ENCODE measurements at regions not wholly inside any gene's neighbourhood (a gene's known extent, or its start where the extent isn't known, plus 50 kb on each side); places are given as distances from the start of the nearest gene placed in this dataset.

DNA sequence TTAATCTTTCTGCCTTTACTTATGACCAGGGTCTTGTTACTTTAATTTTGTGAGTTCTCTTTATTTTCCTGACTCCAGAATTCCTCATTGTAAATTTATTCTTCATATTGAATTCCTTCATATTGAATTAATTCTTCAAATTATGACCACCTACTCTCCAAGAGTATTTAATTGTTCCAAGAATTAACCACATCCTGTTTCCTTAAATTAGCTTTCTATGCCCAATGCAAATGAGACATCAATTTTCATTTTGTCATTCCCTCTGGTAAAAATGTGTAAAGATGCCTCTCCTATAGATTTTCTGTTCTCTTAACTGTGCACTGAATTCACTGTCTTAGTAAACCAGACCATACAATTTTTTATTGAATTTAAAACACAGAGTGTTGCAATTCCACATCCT lies 211.2 kb upstream of the GRIA4 start:
- TF ChIP-seq, protein P1, sequence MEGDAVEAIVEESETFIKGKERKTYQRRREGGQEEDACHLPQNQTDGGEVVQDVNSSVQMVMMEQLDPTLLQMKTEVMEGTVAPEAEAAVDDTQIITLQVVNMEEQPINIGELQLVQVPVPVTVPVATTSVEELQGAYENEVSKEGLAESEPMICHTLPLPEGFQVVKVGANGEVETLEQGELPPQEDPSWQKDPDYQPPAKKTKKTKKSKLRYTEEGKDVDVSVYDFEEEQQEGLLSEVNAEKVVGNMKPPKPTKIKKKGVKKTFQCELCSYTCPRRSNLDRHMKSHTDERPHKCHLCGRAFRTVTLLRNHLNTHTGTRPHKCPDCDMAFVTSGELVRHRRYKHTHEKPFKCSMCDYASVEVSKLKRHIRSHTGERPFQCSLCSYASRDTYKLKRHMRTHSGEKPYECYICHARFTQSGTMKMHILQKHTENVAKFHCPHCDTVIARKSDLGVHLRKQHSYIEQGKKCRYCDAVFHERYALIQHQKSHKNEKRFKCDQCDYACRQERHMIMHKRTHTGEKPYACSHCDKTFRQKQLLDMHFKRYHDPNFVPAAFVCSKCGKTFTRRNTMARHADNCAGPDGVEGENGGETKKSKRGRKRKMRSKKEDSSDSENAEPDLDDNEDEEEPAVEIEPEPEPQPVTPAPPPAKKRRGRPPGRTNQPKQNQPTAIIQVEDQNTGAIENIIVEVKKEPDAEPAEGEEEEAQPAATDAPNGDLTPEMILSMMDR (IDR thresholded peaks at IDR 0.05) = no peak
- TF ChIP-seq EZH2 (IDR thresholded peaks at IDR 0.05; ENCODE audit: borderline replicate concordance, insufficient read depth, low read depth, low read length, poor library complexity, severe bottlenecking) = no peak

All from B cell (primary cell).